Upper lobe of left lung (tissue), 6 donors: ENCODE measurements at regions not wholly inside any gene's neighbourhood (a gene's known extent, or its start where the extent isn't known, plus 50 kb on each side); places are given as distances from the start of the nearest gene placed in this dataset.

Source experiments
- ATAC-seq, 2 donors: fragments of 200-7000 bp; cut with Tn5 transposase; one replicate each; pipeline ENCODE4 v1.9.1; 2022; ENCODE audit warnings: mild to moderate bottlenecking in 2 of 2, moderate library complexity in 2 of 2; ENCODE audit not compliant: low FRiP score in 2 of 2
- DNase-seq, 2 donors: peaks; one replicate each; pipeline ENCODE4 v3.0.0-alpha.2; 2019 to 2020
- H3K27ac ChIP-seq, 4 donors: fragments of 200-600 bp; sonication (generic); one replicate each; pipeline ENCODE4 v1.5.1; 2016 to 2019
- H3K27me3 ChIP-seq, 4 donors: fragments of 200-600 bp; sonication (generic); one replicate each; pipeline ENCODE4 v1.5.1; 2017 to 2019
- H3K36me3 ChIP-seq, 4 donors: fragments of 200-600 bp; sonication (generic); one replicate each; pipeline ENCODE4 v1.5.1; 2016 to 2019
- H3K4me1 ChIP-seq, 4 donors: fragments of 200-600 bp; sonication (generic); one replicate each; pipeline ENCODE4 v1.5.1; 2018 to 2019
- H3K4me3 ChIP-seq, 4 donors: fragments of 200-600 bp; sonication (generic); one replicate each; pipeline ENCODE4 v1.5.1; 2017 to 2019; ENCODE audit warnings: mild to moderate bottlenecking in 2 of 4, moderate library complexity in 1 of 4
- H3K9me3 ChIP-seq, 4 donors: fragments of 200-600 bp; sonication (generic); one replicate each; pipeline ENCODE4 v1.5.1; 2018 to 2019
- CTCF ChIP-seq, 6 experiments: fragments of 450-650 bp in 4 of 6; fragments of 200-600 bp in 2 of 6; sonication (generic) in 2 of 6; IDR thresholded peaks; one replicate each; pipeline ENCODE4 v1.5.1; 2016 to 2019; ENCODE audit warnings: antibody characterized with exemption in 6 of 6
- EP300 ChIP-seq, 4 donors: sonication (generic); formaldehyde crosslinking; IDR thresholded peaks; one replicate each; pipeline ENCODE4 v1.5.1; 2017; ENCODE audit warnings: antibody characterized with exemption in 4 of 4, control low read depth in 2 of 4
- POLR2A ChIP-seq, 4 donors: fragments of 450-650 bp; IDR thresholded peaks; one replicate each; pipeline ENCODE4 v1.5.1; 2016 to 2017; ENCODE audit warnings: antibody characterized with exemption in 4 of 4, mild to moderate bottlenecking in 2 of 4
- POLR2AphosphoS5 ChIP-seq, 2 donors: sonication (generic); formaldehyde crosslinking; IDR thresholded peaks; one replicate each; pipeline ENCODE4 v1.5.1; 2017; ENCODE audit warnings: antibody characterized with exemption in 2 of 2
- WGBS, 2 donors: methylation state at CpG; one replicate each; pipeline ENCODE4 v1.1.5; 2017 to 2018; 5-methylcytosine and 5-hydroxymethylcytosine counted together
- donor health status: DM: no; HTN: no; CAD: no; lungs with moderate emphysema.
- donor health status: DM: no; HTN: yes; CAD: no; lungs with severe emphysema.

DNA sequence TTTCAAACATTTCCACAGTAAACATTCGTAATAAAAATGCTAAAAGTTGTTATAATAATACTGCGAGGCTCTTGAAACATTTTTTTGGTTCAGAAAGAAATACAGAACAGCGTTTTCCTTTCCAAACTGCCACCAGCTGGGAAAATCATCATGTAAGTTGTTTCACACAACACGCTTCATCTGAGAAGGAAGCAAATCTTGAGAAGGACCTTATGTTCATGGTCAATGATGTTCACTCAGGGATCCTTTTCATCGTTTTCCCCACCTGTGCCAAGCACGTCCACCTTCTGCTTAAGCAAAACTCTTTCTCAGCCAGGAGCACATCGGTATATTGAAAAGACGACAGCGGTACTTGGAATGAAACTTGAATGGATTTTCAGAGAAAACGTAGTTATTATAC lies 274.5 kb upstream of the ELAC2 start:
- WGBS, 2 donors, result 81% methylated on average over 10 of the region's 10 CpGs
- Histone ChIP-seq H3K4me1 (no peaks in the 10 kb centered on the region), H3K4me3 (no peak overlapping the region), H3K36me3 (no peaks in the 10 kb centered on the region), H3K9me3 (no peaks in the 10 kb centered on the region), H3K27ac (no peak overlapping the region), H3K27me3 (no peaks in the 10 kb centered on the region)
- DNase-seq (no peak), ATAC-seq (no peak)
- TF ChIP-seq POLR2AphosphoS5 (IDR thresholded peaks at IDR 0.05) (no peak), CTCF (IDR thresholded peaks at IDR 0.05) (no peak), EP300 (IDR thresholded peaks at IDR 0.05) (no peak), POLR2A (IDR thresholded peaks at IDR 0.05) (no peak)

GRCh38 chr17:13288248-13288647 lies 270.4 kb upstream of the ELAC2 start:
- no peak for DNase-seq
- 88 to 91% methylated on average over 4 of the region's 4 CpGs for WGBS, 2 donors
- TF ChIP-seq CTCF (IDR thresholded peaks at IDR 0.05), result no peak
- TF ChIP-seq POLR2A (IDR thresholded peaks at IDR 0.05), result no peak
- Histone ChIP-seq H3K4me1 (no peaks in the 10 kb centered on the region), H3K9me3 (no peaks in the 10 kb centered on the region), H3K27me3 (no peaks in the 10 kb centered on the region), H3K27ac (no peak overlapping the region), H3K36me3 (no peaks in the 10 kb centered on the region), H3K4me3 (no peak overlapping the region)
- ATAC-seq, result no peak

- no peaks in the 10 kb centered on the region for H3K4me1 ChIP-seq
- TF ChIP-seq CTCF (IDR thresholded peaks at IDR 0.05) (no peak), POLR2A (IDR thresholded peaks at IDR 0.05) (no peak), EP300 (IDR thresholded peaks at IDR 0.05) (no peak)
- no peaks in the 10 kb centered on the region for H3K9me3 ChIP-seq
- H3K27ac ChIP-seq, result no peak overlapping the region
- DNase-seq (no peak), ATAC-seq (no peak)
- H3K36me3 ChIP-seq, result no peaks in the 10 kb centered on the region
- WGBS, 2 donors, result 71 to 79% methylated on average over 6 of the region's 6 CpGs
- H3K27me3 ChIP-seq, result no peaks in the 10 kb centered on the region
- no peak overlapping the region for H3K4me3 ChIP-seq
Observed at GRCh38 chr17:13287226-13287625, 269.4 kb upstream of the ELAC2 start.

- ATAC-seq (no peak), DNase-seq (no peak)
- Histone ChIP-seq H3K27ac (no peak overlapping the region), H3K27me3 (no peaks in the 10 kb centered on the region), H3K4me3 (no peak overlapping the region), H3K4me1 (no peaks in the 10 kb centered on the region), H3K36me3 (no peaks in the 10 kb centered on the region), H3K9me3 (no peaks in the 10 kb centered on the region)
- no peak for TF ChIP-seq EP300 (IDR thresholded peaks at IDR 0.05)
- no peak for TF ChIP-seq CTCF (IDR thresholded peaks at IDR 0.05)
- TF ChIP-seq POLR2AphosphoS5 (IDR thresholded peaks at IDR 0.05), result no peak
- no peak for TF ChIP-seq POLR2A (IDR thresholded peaks at IDR 0.05)
- 64 to 67% methylated on average over 1 of the region's 1 CpG for WGBS, 2 donors
Observed at GRCh38 chr17:13283606-13284005, 265.8 kb upstream of the ELAC2 start.

DNA sequence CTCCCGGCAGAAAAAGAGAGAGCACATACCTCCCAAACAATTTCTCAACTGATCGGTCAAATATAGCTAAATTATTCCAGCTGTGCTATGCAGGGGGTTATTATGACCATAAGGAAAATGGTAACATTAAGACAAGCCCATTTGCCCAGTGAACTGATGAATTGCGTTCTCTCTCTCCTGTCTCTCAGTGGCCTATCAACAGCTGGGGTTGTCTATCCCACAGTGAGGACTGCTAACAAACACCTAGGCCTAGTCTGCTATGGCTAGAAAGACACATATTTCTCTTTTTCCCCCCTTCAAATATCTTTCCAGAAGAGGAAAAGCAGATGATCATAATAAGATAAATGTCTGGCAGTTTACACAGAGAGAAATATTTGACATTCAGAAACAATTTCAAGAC lies 263.8 kb upstream of the ELAC2 start:
- Histone ChIP-seq H3K27me3 (no peaks in the 10 kb centered on the region), H3K27ac (no peak overlapping the region), H3K4me3 (no peak overlapping the region), H3K9me3 (no peaks in the 10 kb centered on the region), H3K36me3 (no peaks in the 10 kb centered on the region), H3K4me1 (no peaks in the 10 kb centered on the region)
- no peak for ATAC-seq
- no peak for TF ChIP-seq CTCF (IDR thresholded peaks at IDR 0.05)
- no peak for TF ChIP-seq POLR2AphosphoS5 (IDR thresholded peaks at IDR 0.05)
- TF ChIP-seq EP300 (IDR thresholded peaks at IDR 0.05), result no peak
- TF ChIP-seq POLR2A (IDR thresholded peaks at IDR 0.05), result no peak
- WGBS, 2 donors, result 86 to 93% methylated on average over 3 of the region's 3 CpGs
- no peak for DNase-seq
